HL-60 (cell line): ENCODE measurements at regions not wholly inside any gene's neighbourhood (a gene's known extent, or its start where the extent isn't known, plus 50 kb on each side); places are given as distances from the start of the nearest gene placed in this dataset.

Experiments used
- POLR2AphosphoS5 ChIP-seq: IDR thresholded peaks from 2 replicates; pipeline ENCODE4 v1.6.1; 2012; ENCODE audit warnings: low read depth
- TF ChIP-seq, protein P1 (sequence below): IDR thresholded peaks from one replicate; pipeline ENCODE4 v1.5.1; 2011; ENCODE audit warnings: low read length, control low read depth, inconsistent platforms; ENCODE audit not compliant: insufficient read depth

DNA sequence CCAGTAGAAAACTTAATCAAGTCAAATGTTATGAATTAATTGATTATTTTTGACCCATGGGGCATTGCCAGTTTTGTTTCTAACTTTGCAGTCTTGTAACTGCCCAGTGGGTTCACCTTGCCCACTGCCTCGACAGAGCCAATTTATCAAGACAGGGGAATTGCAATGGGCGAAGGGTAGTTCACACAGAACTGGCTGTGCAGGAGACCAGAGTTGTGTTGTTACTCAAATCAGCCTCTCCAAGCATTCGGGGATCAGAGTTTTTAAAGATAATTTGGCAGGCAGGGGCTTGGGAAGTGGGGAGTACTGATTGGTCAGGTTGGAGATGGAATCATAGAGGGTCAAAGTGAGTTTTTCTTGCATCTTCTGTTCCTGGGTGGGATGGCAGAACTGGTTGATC, 168.5 kb upstream of the COPS8 start:
- TF ChIP-seq, protein P1, sequence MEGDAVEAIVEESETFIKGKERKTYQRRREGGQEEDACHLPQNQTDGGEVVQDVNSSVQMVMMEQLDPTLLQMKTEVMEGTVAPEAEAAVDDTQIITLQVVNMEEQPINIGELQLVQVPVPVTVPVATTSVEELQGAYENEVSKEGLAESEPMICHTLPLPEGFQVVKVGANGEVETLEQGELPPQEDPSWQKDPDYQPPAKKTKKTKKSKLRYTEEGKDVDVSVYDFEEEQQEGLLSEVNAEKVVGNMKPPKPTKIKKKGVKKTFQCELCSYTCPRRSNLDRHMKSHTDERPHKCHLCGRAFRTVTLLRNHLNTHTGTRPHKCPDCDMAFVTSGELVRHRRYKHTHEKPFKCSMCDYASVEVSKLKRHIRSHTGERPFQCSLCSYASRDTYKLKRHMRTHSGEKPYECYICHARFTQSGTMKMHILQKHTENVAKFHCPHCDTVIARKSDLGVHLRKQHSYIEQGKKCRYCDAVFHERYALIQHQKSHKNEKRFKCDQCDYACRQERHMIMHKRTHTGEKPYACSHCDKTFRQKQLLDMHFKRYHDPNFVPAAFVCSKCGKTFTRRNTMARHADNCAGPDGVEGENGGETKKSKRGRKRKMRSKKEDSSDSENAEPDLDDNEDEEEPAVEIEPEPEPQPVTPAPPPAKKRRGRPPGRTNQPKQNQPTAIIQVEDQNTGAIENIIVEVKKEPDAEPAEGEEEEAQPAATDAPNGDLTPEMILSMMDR: no peak
- TF ChIP-seq POLR2AphosphoS5: no peak
